HepG2 (cell line): ENCODE measurements at regions not wholly inside any gene's neighbourhood (a gene's known extent, or its start where the extent isn't known, plus 50 kb on each side); places are given as distances from the start of the nearest gene placed in this dataset.

Experiments used
- ATAC-seq: fragments of 200-7000 bp; cut with Tn5 transposase; 3 replicates; pipeline ENCODE4 v1.9.1; 2020; ENCODE audit warnings: mild to moderate bottlenecking, moderate library complexity
- BruUV-seq: library from RNA; stranded (reverse); fragments of 400-500 nt; replicated peaks from 2 replicates; lab custom pipeline; 2021; lab: Mats Ljungman, UMichigan
- CTCF ChIA-PET: fragments of 300-600 bp; formaldehyde crosslinking; extraction: SDS; loops from one replicate; lab custom pipeline; 2021; ENCODE audit warnings: low total read pairs, inconsistent platforms, low intra/inter-chr PET ratio; lab: Yijun Ruan, JAX
- POLR2A ChIA-PET: fragments of 350-600 bp; sonication (Branson Sonifier 250); formaldehyde crosslinking; loops from one replicate; lab custom pipeline; 2020; ENCODE audit warnings: antibody characterized with exemption, inconsistent platforms; lab: Yijun Ruan, JAX
- DNase-seq: peaks from one replicate; pipeline ENCODE4 v3.0.0-alpha.2; 2015; ENCODE audit warnings: low spot score
- FAIRE-seq: peaks from 3 replicates; lab custom pipeline; 2011; peaks lifted over from hg19 to GRCh38; lab: Jason Lieb, UNC
- H2AFZ ChIP-seq: one replicate; pipeline ENCODE4 v1.6.1; 2011; ENCODE audit warnings: low read length, inconsistent platforms
- H3K27ac ChIP-seq: fragments of 300-600 bp; 3 replicates; pipeline ENCODE4 v1.8.0; 2011; ENCODE audit warnings: mixed run types, mild to moderate bottlenecking, mixed read lengths, low read length, inconsistent platforms; ENCODE audit not compliant: insufficient read depth; ENCODE audit errors: extremely low read length
- H3K27me3 ChIP-seq, 2 experiments: fragments of 200-600 bp in 1 of 2; 2 replicates in 1 of 2; 3 replicates in 1 of 2; pipeline versions ENCODE4 v1.6.0 to v1.8.0; 2011; ENCODE audit warnings: low read length in 2 of 2, mild to moderate bottlenecking in 2 of 2, moderate library complexity in 2 of 2, inconsistent platforms in 1 of 2; ENCODE audit not compliant: insufficient read depth in 2 of 2, control insufficient read depth in 1 of 2
- H3K36me3 ChIP-seq, 2 experiments: fragments of 200-600 bp in 1 of 2; replicated peaks in 1 of 2; 2 replicates in 1 of 2; 3 replicates in 1 of 2; pipeline versions ENCODE4 v1.5.1 to v1.8.0; 2011; ENCODE audit warnings: low read length in 2 of 2, inconsistent platforms in 1 of 2; ENCODE audit not compliant: insufficient read depth in 2 of 2, control insufficient read depth in 1 of 2
- H3K4me1 ChIP-seq: 2 replicates; pipeline ENCODE4 v1.5.1; 2012; ENCODE audit warnings: low read length, inconsistent platforms; ENCODE audit not compliant: insufficient read depth
- H3K4me2 ChIP-seq: 2 replicates; pipeline ENCODE4 v1.6.0; 2011; ENCODE audit warnings: low read depth, low read length, inconsistent platforms
- H3K4me3 ChIP-seq, 3 experiments: fragments of 200-600 bp in 1 of 3; sonication (generic), shearing (Covaris generic) in 1 of 3; replicated peaks in 1 of 3; 2 replicates each; pipeline ENCODE4 v1.5.1; 2011 to 2016; ENCODE audit warnings: low read length in 3 of 3, inconsistent platforms in 2 of 3, low read depth in 2 of 3, mild to moderate bottlenecking in 2 of 3, control low read depth in 1 of 3, mixed read lengths in 1 of 3; ENCODE audit not compliant: insufficient read depth in 1 of 3
- H3K79me2 ChIP-seq: one replicate; pipeline ENCODE4 v1.6.1; 2011; ENCODE audit warnings: low read length, inconsistent platforms; ENCODE audit not compliant: insufficient read depth
- H3K9ac ChIP-seq: 2 replicates; pipeline ENCODE4 v1.6.0; 2011; ENCODE audit warnings: mild to moderate bottlenecking, low read depth, low read length, inconsistent platforms; ENCODE audit not compliant: insufficient read depth
- H3K9me3 ChIP-seq: 2 replicates; pipeline ENCODE4 v1.5.1; 2012; ENCODE audit warnings: mild to moderate bottlenecking, low read length
- H4K20me1 ChIP-seq: 2 replicates; pipeline ENCODE4 v1.6.0; 2011; ENCODE audit warnings: inconsistent platforms, mild to moderate bottlenecking, low read length, moderate library complexity; ENCODE audit not compliant: insufficient read depth
- ATF7-NPFF ChIP-seq: sonication (generic); formaldehyde crosslinking; IDR thresholded peaks from 2 replicates; pipeline ENCODE4 v1.8.1; 2023; ENCODE audit warnings: mild to moderate bottlenecking, low read depth, missing genetic modification reagents, moderate library complexity
- CSRNP2 ChIP-seq: sonication (generic); formaldehyde crosslinking; conservative IDR thresholded peaks from 2 replicates; pipeline ENCODE4 v1.8.0; 2022; ENCODE audit warnings: low read depth, missing genetic modification reagents
- HOMEZ ChIP-seq: IDR thresholded peaks from 2 replicates; pipeline ENCODE4 v1.6.1; 2016; ENCODE audit warnings: low read depth
- NONO ChIP-seq, 2 experiments: fragments of 450-650 bp in 1 of 2; sonication (generic) in 1 of 2; formaldehyde crosslinking in 1 of 2; IDR thresholded peaks in 1 of 2; conservative IDR thresholded peaks in 1 of 2; 2 replicates each; pipeline versions ENCODE4 v1.6.1 to v1.8.0; 2017 to 2022; ENCODE audit warnings: mild to moderate bottlenecking in 1 of 2, missing genetic modification reagents in 1 of 2, moderate library complexity in 1 of 2
- RFX3 ChIP-seq: IDR thresholded peaks from 2 replicates; pipeline ENCODE4 v1.6.1; 2016; ENCODE audit warnings: missing biosample characterization, missing genetic modification reagents
- ZBTB20 ChIP-seq: sonication (generic); formaldehyde crosslinking; IDR thresholded peaks from 2 replicates; pipeline ENCODE4 v1.8.1; 2023; ENCODE audit warnings: missing genetic modification reagents, low read depth, mild to moderate bottlenecking, borderline replicate concordance
- ZFP82 ChIP-seq: sonication (generic); formaldehyde crosslinking; IDR thresholded peaks from 2 replicates; pipeline ENCODE4 v1.5.1; 2020; ENCODE audit warnings: mild to moderate bottlenecking, missing genetic modification reagents, borderline replicate concordance
- ZKSCAN8 ChIP-seq: IDR thresholded peaks from 2 replicates; pipeline ENCODE4 v1.6.1; 2016; ENCODE audit warnings: borderline replicate concordance, missing genetic modification reagents, missing compliant biosample characterization
- ZMAT5 ChIP-seq: sonication (generic); formaldehyde crosslinking; IDR thresholded peaks from 2 replicates; pipeline ENCODE4 v1.5.0; 2020; ENCODE audit warnings: mild to moderate bottlenecking, low read depth, missing genetic modification reagents, borderline replicate concordance
- ZNF296 ChIP-seq: sonication (generic); formaldehyde crosslinking; conservative IDR thresholded peaks from 2 replicates; pipeline ENCODE4 v1.5.0; 2020; ENCODE audit warnings: mild to moderate bottlenecking, missing genetic modification reagents
- ZNF329 ChIP-seq: sonication (generic); formaldehyde crosslinking; IDR thresholded peaks from 2 replicates; pipeline ENCODE4 v1.9.0; 2021; ENCODE audit warnings: low read depth, mild to moderate bottlenecking, missing genetic modification reagents
- ZNF709 ChIP-seq: sonication (generic); formaldehyde crosslinking; IDR thresholded peaks from 2 replicates; pipeline ENCODE4 v1.5.0; 2020; ENCODE audit warnings: mild to moderate bottlenecking, missing genetic modification reagents
- ZNF782 ChIP-seq: sonication (generic); formaldehyde crosslinking; IDR thresholded peaks from 2 replicates; pipeline ENCODE4 v1.4.0; 2020; ENCODE audit warnings: missing genetic modification reagents, mild to moderate bottlenecking, borderline replicate concordance
- ZNF839 ChIP-seq: sonication (generic); formaldehyde crosslinking; IDR thresholded peaks from 2 replicates; pipeline ENCODE4 v1.4.0; 2020; ENCODE audit warnings: missing genetic modification reagents, mild to moderate bottlenecking, borderline replicate concordance
- WGBS: methylation state at CpG from one replicate; pipeline ENCODE4 v1.1.6; 2017; ENCODE audit warnings: low lambda C conversion rate; 5-methylcytosine and 5-hydroxymethylcytosine counted together
- in situ Hi-C: cut with HindIII; loops from 2 replicates; pipeline ENCODE4 v1.10.0; 2017; ENCODE audit warnings: low pct_unique_long_range_greater_than_20kb; ENCODE audit not compliant: extremely low pct_ligation_motif_present
- intact Hi-C: fragments of 100-400 bp; cut with micrococcal nuclease; formaldehyde crosslinking; loops from one replicate; pipeline ENCODE4 v1.10.0; 2022; ENCODE audit not compliant: unreplicated experiment
- TF ChIP-seq, protein P1 (sequence below): sonication (generic); formaldehyde crosslinking; IDR thresholded peaks from 2 replicates; pipeline ENCODE4 v1.4.0; 2020; ENCODE audit warnings: missing genetic modification reagents, borderline replicate concordance

DNA sequence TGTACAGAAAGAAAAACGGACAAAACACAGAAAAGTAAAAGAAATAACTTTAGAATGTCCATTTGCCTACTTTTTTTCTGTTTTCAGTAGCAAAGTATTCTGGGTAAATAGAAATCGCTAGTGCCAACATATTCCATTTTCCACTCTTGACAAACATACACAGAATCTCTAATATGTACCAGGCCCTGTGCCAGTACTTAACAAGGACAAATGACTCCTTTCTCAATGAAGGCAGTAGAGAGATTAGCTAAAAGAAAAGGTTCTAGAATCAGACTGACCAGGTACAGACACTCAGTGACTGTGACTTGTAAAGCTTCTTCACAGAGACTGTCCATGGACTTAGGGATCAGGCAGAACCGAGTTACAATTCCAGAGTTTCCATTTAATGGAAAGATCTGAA is 165.8 kb upstream of the STAC start (continued):
- TF ChIP-seq ZFP82 (CRISPR knock-in tag): no peak
- TF ChIP-seq ZBTB20 (CRISPR knock-in tag): no peak
- no peak for TF ChIP-seq ZMAT5 (CRISPR knock-in tag)
- TF ChIP-seq ATF7-NPFF (CRISPR knock-in tag): no peak
- no peak for TF ChIP-seq CSRNP2 (CRISPR knock-in tag)
- no peak for TF ChIP-seq NONO (IDR thresholded peaks at IDR 0.05)
- no peak for TF ChIP-seq NONO (CRISPR knock-in tag; conservative IDR thresholded peaks at IDR 0.05)
- TF ChIP-seq ZNF709 (CRISPR knock-in tag): no peak
- TF ChIP-seq ZNF296 (CRISPR knock-in tag): no peak
- no peak for TF ChIP-seq ZNF782

GRCh38 chr3:36215241-36215640 is 165.1 kb upstream of the STAC start:
- WGBS: 3% methylated on average over 1 of the region's 1 CpG
- no peak overlapping the region for H3K4me3 ChIP-seq
- intact Hi-C loops: no loop called here
- no peaks in the 10 kb centered on the region for H3K36me3 ChIP-seq
- ChIA-PET CTCF (no interaction called here), POLR2A (no interaction called here)
- no peaks in the 10 kb centered on the region for H3K4me1 ChIP-seq
- in situ Hi-C loops: no loop called here
- ATAC-seq (no peak), DNase-seq (no peak), FAIRE-seq (no peak)
- H3K4me2 ChIP-seq: no peak overlapping the region
- no peak overlapping the region for H3K27ac ChIP-seq
- no peak overlapping the region for H3K9ac ChIP-seq
- H3K27me3 ChIP-seq: no peaks in the 10 kb centered on the region
- no peaks in the 10 kb centered on the region for H4K20me1 ChIP-seq
- peaks cover 15% of the 10 kb centered on the region; the same call in 1 of the 2 replicates for H3K9me3 ChIP-seq
- no TSS peak for BruUV-seq
- H3K79me2 ChIP-seq: no peaks in the 10 kb centered on the region
- H2AFZ ChIP-seq: no peak overlapping the region
- TF ChIP-seq, protein P1, sequence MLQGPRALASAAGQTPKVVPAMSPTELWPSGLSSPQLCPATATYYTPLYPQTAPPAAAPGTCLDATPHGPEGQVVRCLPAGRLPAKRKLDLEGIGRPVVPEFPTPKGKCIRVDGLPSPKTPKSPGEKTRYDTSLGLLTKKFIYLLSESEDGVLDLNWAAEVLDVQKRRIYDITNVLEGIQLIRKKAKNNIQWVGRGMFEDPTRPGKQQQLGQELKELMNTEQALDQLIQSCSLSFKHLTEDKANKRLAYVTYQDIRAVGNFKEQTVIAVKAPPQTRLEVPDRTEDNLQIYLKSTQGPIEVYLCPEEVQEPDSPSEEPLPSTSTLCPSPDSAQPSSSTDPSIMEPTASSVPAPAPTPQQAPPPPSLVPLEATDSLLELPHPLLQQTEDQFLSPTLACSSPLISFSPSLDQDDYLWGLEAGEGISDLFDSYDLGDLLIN (CRISPR knock-in tag): no peak
- TF ChIP-seq ZKSCAN8 (CRISPR knock-in tag) (no peak), HOMEZ (no peak), ZNF839 (CRISPR knock-in tag) (no peak), ZNF329 (CRISPR knock-in tag) (no peak), RFX3 (no peak)
